PC-3 (cell line): ENCODE measurements at regions not wholly inside any gene's neighbourhood (a gene's known extent, or its start where the extent isn't known, plus 50 kb on each side); places are given as distances from the start of the nearest gene placed in this dataset.

Experiments used
- ATAC-seq: fragments of 200-7000 bp; cut with Tn5 transposase; 2 replicates; pipeline ENCODE4 v1.9.1; 2020; ENCODE audit warnings: mild to moderate bottlenecking, moderate library complexity
- BruUV-seq: library from RNA; stranded (reverse); fragments of 400-500 nt; replicated peaks from 2 replicates; lab custom pipeline; 2021; lab: Mats Ljungman, UMichigan
- CTCF ChIA-PET: fragments of 300-600 bp; sonication (Branson Sonifier 250); formaldehyde crosslinking; loops from one replicate; lab custom pipeline; 2022; ENCODE audit warnings: antibody characterized with exemption; lab: Charles Lee
- POLR2A ChIA-PET: fragments of 300-600 bp; sonication (Branson Sonifier 250); formaldehyde crosslinking; loops from one replicate; lab custom pipeline; 2022; ENCODE audit warnings: antibody characterized with exemption; ENCODE audit not compliant: unreplicated experiment; lab: Charles Lee
- DNase-seq: peaks from one replicate; pipeline ENCODE4 v3.0.0-alpha.2; 2015
- H2AFZ ChIP-seq: fragments of 300-600 bp; sonication (generic); 2 replicates; pipeline ENCODE4 v1.6.0; 2016; ENCODE audit warnings: antibody characterized with exemption, low read length
- H3F3A ChIP-seq: fragments of 300-600 bp; sonication (generic); one replicate; pipeline ENCODE4 v1.6.0; 2017; ENCODE audit warnings: antibody characterized with exemption, low read length, control low read depth, mild to moderate bottlenecking; ENCODE audit not compliant: unreplicated experiment
- H3K27ac ChIP-seq: fragments of 300-600 bp; sonication (generic); 2 replicates; pipeline ENCODE4 v1.5.1; 2016; ENCODE audit warnings: mild to moderate bottlenecking, low read length
- H3K27me3 ChIP-seq: fragments of 300-600 bp; sonication (generic); 2 replicates; pipeline ENCODE4 v1.6.1; 2016; ENCODE audit warnings: low read length, mixed read lengths
- H3K36me3 ChIP-seq: fragments of 300-600 bp; sonication (generic); 2 replicates; pipeline ENCODE4 v1.6.1; 2016; ENCODE audit warnings: low read depth, mixed run types, low read length, mixed read lengths
- H3K4me1 ChIP-seq: fragments of 300-600 bp; sonication (generic); 2 replicates; pipeline ENCODE4 v1.5.1; 2016; ENCODE audit warnings: low read length; ENCODE audit not compliant: insufficient read depth
- H3K4me2 ChIP-seq: fragments of 300-600 bp; sonication (generic); 2 replicates; pipeline ENCODE4 v1.6.0; 2016; ENCODE audit warnings: low read length
- H3K4me3 ChIP-seq: fragments of 300-600 bp; sonication (generic); 2 replicates; pipeline ENCODE4 v1.5.1; 2016; ENCODE audit warnings: mild to moderate bottlenecking, low read length, mixed read lengths
- H3K79me2 ChIP-seq: fragments of 300-600 bp; sonication (generic); 2 replicates; pipeline ENCODE4 v1.6.1; 2017; ENCODE audit warnings: low read length, mixed read lengths
- H3K9ac ChIP-seq: fragments of 300-600 bp; sonication (generic); 2 replicates; pipeline ENCODE4 v1.6.0; 2016; ENCODE audit warnings: mild to moderate bottlenecking, low read length
- H3K9me2 ChIP-seq: fragments of 300-600 bp; sonication (generic); replicated peaks from 2 replicates; pipeline ENCODE4 v1.6.1; 2016; ENCODE audit warnings: mixed run types, low read length, mixed read lengths
- H3K9me3 ChIP-seq: fragments of 300-600 bp; sonication (generic); 2 replicates; pipeline ENCODE4 v1.6.1; 2016; ENCODE audit warnings: low read length, mixed read lengths
- H4K20me1 ChIP-seq: fragments of 300-600 bp; sonication (generic); 2 replicates; pipeline ENCODE4 v1.6.1; 2016; ENCODE audit warnings: low read length, mixed read lengths
- EZH2 ChIP-seq: fragments of 300-600 bp; sonication (generic); IDR thresholded peaks from one replicate; pipeline ENCODE4 v1.6.1; 2017; ENCODE audit warnings: antibody characterized with exemption, mild to moderate bottlenecking, low read length; ENCODE audit not compliant: unreplicated experiment
- EZH2phosphoT487 ChIP-seq: fragments of 300-600 bp; sonication (generic); IDR thresholded peaks from 2 replicates; pipeline ENCODE4 v1.6.1; 2018; ENCODE audit warnings: mild to moderate bottlenecking, antibody characterized with exemption, low read length, borderline replicate concordance
- intact Hi-C: fragments of 100-400 bp; cut with micrococcal nuclease; formaldehyde crosslinking; loops from 2 replicates; pipeline ENCODE4 v1.9.0; 2023
- TF ChIP-seq, protein P1 (sequence below): fragments of 300-600 bp; sonication (generic); conservative IDR thresholded peaks from 2 replicates; pipeline ENCODE4 v1.5.1; 2017; ENCODE audit warnings: antibody characterized with exemption, low read depth, mild to moderate bottlenecking, low read length

DNA sequence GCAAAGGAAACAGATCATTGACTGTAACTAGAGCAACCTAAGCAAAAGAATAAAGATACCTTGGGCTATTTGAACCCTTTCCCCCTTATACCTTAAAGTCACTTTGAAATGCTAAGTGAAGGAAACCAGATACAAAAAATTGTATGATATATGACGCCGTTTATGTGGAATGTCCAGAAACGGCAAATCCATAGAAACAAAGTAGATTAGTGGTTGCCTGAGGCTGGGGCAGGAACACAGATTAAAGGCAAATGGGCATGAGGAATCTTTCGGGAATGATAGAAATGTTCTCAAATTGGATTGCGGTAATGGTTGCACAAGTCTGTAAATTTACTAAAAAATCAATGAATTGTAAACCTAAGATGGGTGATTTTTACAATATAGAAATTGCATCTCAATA, 160.1 kb upstream of the CCDC54 start:
- intact Hi-C loops = loop anchor here (1.0 kb wide), 1 partner anchor 9 kb away; no protein-coding TSS in a partner anchor
- BruUV-seq = TSS peak; percentile 61
- Histone ChIP-seq H3K4me1 (peaks cover 48% of the 10 kb centered on the region), H3K9ac (peak overlapping the region; percentile 68), H3K9me3 (no peaks in the 10 kb centered on the region), H4K20me1 (no peaks in the 10 kb centered on the region), H3K79me2 (no peaks in the 10 kb centered on the region), H3F3A (peaks cover 7% of the 10 kb centered on the region), H3K9me2 (no peaks in the 10 kb centered on the region), H3K4me3 (peak overlapping the region; percentile 41), H2AFZ (peak overlapping the region; percentile 60), H3K27me3 (no peaks in the 10 kb centered on the region), H3K4me2 (peak overlapping the region; percentile 79), H3K27ac (peak overlapping the region; percentile 95), H3K36me3 (no peaks in the 10 kb centered on the region)
- CTCF ChIA-PET = interaction anchor here (0.9 to 1.1 kb wide), 2 partner anchors 9 to 19 kb away, joined by 4 read pairs; no protein-coding TSS in a partner anchor
- DNase-seq (peak; percentile 97), ATAC-seq (peak; percentile 80)
- POLR2A ChIA-PET = interaction anchor here (0.6 kb wide), 1 partner anchor 1848 kb away, joined by 4 read pairs; no protein-coding TSS in a partner anchor
- TF ChIP-seq EZH2 (no peak), EZH2phosphoT487 (no peak)
- TF ChIP-seq, protein P1, sequence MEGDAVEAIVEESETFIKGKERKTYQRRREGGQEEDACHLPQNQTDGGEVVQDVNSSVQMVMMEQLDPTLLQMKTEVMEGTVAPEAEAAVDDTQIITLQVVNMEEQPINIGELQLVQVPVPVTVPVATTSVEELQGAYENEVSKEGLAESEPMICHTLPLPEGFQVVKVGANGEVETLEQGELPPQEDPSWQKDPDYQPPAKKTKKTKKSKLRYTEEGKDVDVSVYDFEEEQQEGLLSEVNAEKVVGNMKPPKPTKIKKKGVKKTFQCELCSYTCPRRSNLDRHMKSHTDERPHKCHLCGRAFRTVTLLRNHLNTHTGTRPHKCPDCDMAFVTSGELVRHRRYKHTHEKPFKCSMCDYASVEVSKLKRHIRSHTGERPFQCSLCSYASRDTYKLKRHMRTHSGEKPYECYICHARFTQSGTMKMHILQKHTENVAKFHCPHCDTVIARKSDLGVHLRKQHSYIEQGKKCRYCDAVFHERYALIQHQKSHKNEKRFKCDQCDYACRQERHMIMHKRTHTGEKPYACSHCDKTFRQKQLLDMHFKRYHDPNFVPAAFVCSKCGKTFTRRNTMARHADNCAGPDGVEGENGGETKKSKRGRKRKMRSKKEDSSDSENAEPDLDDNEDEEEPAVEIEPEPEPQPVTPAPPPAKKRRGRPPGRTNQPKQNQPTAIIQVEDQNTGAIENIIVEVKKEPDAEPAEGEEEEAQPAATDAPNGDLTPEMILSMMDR = no peak

DNA sequence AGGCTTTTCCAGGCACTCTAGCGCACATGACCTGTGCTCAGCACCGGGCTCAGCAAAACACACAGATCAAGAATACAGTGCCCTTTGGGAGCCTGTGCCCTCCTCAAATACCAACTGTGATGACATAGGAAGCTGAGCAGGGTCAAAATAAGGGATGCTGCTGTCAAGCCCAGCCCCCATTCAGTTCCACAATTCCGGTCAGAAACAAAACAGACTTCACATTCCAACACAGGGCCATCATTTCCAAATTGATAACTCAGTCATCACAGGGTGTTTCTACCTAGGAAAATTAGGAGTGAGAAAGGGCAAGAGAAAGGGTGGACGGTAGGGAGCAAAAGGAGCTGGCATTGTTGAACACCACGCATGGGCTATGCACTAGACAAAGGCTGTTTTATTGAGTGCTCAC, 158.4 kb upstream of the CCDC54 start:
- Histone ChIP-seq H3K4me1 (peaks cover 57% of the 10 kb centered on the region), H3K4me3 (no peak overlapping the region), H3K36me3 (no peaks in the 10 kb centered on the region), H3F3A (peaks cover 7% of the 10 kb centered on the region), H2AFZ (peak overlapping the region; percentile 23), H3K27me3 (no peaks in the 10 kb centered on the region), H3K9ac (no peak overlapping the region), H3K27ac (no peak overlapping the region), H3K9me2 (no peaks in the 10 kb centered on the region), H3K79me2 (no peaks in the 10 kb centered on the region), H3K9me3 (no peaks in the 10 kb centered on the region), H4K20me1 (no peaks in the 10 kb centered on the region), H3K4me2 (0 out of 2 replicates have a peak overlapping the region, but pooled peaks have one; percentile 3)
- ChIA-PET CTCF (no interaction called here), POLR2A (no interaction called here)
- no peak for ATAC-seq
- TF ChIP-seq EZH2 (no peak), EZH2phosphoT487 (no peak)
- TF ChIP-seq, protein P1 = no peak
- intact Hi-C loops = no loop called here
- BruUV-seq = no TSS peak
- no peak for DNase-seq

DNA sequence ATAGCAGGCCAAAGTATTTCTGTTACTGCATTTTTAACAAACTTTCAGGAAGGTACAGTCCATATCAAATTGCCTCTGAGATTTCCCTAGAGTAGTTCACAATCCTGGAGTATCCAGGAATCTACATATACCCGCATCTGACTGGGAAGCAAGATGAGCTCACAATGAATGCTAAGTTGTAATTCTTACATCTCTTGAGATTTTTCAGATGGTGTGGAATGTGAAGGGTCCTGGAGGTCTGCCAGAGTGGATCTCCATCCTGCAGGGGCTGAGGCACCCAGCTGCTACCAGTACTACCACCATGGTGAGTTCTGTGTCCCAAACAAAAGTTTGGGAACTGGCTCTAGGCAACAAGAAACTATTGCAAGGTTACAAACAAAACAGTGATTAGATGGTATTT, 156.7 kb upstream of the CCDC54 start:
- ATAC-seq (no peak), DNase-seq (no peak)
- Histone ChIP-seq H2AFZ (no peak overlapping the region), H3K36me3 (no peaks in the 10 kb centered on the region), H3K9me3 (no peaks in the 10 kb centered on the region), H3K9me2 (no peaks in the 10 kb centered on the region), H3K4me3 (no peak overlapping the region), H3F3A (peaks cover 7% of the 10 kb centered on the region), H3K27me3 (no peaks in the 10 kb centered on the region), H4K20me1 (no peaks in the 10 kb centered on the region), H3K79me2 (no peaks in the 10 kb centered on the region), H3K27ac (no peak overlapping the region), H3K4me2 (no peak overlapping the region), H3K4me1 (peaks cover 54% of the 10 kb centered on the region), H3K9ac (no peak overlapping the region)
- CTCF ChIA-PET = no interaction called here
- no peak for TF ChIP-seq EZH2phosphoT487
- TF ChIP-seq, protein P1 = no peak
- intact Hi-C loops = no loop called here
- POLR2A ChIA-PET = no interaction called here
- BruUV-seq = no TSS peak
